ENCODE measurements at regions not wholly inside any gene's neighbourhood (a gene's known extent, or its start where the extent isn't known, plus 50 kb on each side); places are given as distances from the start of the nearest gene placed in this dataset.

- TF ChIP-seq MAX (IDR thresholded peaks at IDR 0.05) (no peak), TAF1 (IDR thresholded peaks at IDR 0.05; ENCODE audit: low read depth, low read length) (no peak), CBX8 (IDR thresholded peaks at IDR 0.05; ENCODE audit: borderline replicate concordance, low read depth, low read length) (no peak)
Measured at GRCh38 chr13:97616385-97616784, 182.4 kb downstream of the RAP2A start (continued).
